ENCODE measurements at regions not wholly inside any gene's neighbourhood (a gene's known extent, or its start where the extent isn't known, plus 50 kb on each side); places are given as distances from the start of the nearest gene placed in this dataset.

DNA sequence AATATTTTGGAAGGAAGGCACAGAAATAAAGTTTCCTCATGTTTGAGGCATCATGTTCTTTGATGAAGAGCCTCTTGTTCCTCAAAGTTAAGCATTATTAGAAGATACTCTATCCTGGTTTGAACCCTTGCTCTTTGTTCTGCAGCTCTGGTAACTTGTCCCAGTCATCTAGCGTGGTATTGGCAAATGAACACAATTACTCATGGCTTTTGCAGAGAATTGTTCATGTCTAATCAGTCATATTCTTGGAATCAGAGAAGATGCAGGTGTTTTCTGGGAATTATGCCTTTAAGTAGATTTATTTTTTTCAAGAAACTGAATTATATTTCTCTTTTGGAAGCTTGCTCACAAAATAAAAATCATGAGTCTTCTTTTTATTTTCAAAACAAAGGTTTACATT is 52.9 kb upstream of the HPGDS start:
- no peak for DNase-seq
- in situ Hi-C loops (cut with MboI; ENCODE audit: low pct_unique_long_range_greater_than_20kb, low sequenced_read_pairs): no loop called here

DNA sequence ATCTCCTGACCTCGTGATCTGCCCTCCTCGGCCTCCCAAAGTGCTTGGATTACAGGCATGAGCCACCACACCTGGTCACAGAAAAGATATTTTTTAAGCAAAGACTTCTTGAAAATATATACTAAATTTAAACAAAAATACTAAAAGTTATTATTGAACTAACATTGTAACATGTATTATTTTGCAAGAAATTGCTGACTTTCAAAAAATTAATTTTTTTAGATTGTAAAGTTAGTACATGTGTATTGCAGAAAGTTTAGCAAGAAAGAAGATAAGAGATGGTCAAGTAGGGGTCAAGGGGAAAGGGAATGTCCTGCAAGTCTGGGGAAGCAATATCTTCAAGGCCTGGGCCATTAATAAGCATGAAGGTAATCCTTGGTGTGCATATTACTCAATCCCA is 54.3 kb upstream of the HPGDS start:
- in situ Hi-C loops (cut with MboI; ENCODE audit: low pct_unique_long_range_greater_than_20kb, low sequenced_read_pairs): no loop called here
- no peak for DNase-seq

DNA sequence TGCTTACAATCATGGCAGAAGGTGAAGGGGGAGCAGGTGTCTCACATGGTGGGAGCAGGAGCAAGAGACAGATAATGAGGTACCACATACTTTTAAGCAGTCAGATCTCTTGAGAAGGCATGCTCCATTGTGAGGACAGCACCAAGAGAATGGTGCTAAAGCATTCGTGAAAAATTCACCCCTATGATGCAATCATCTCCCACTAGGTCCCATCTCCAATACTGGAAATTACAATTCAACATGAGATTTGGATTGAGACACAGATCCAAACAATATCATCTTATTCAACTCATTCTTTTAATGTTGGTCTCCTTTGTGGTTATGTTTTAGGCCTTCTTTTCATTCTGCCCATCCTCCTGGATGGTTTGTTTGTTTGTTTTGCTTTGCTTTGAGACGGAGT is 54.1 kb upstream of the PDLIM5 start:
- in situ Hi-C loops (cut with MboI; ENCODE audit: low pct_unique_long_range_greater_than_20kb, low sequenced_read_pairs): no loop called here
- no peak for DNase-seq

DNA sequence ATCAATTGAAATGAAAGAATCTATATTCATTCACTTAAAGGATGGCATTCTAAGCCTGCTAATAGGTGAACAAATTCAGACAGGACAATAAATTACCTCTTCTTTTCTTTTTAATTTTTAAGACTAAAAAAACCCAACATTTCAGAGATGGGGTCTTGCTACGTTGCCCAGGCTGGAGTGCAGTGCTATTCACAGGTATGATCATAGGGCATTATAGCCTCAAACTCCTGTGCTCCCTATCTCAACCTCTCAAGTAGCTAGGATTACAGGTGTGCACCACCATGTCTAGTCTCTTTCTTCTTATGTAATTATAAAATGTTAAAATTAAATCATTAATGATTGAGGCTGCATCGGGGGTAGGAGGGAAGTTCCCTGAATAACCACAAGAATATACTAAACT is 52.5 kb upstream of the PDLIM5 start:
- in situ Hi-C loops (cut with MboI; ENCODE audit: low pct_unique_long_range_greater_than_20kb, low sequenced_read_pairs): no loop called here

GRCh38 chr4:94399721-94400120 is 52.0 kb upstream of the PDLIM5 start:
- in situ Hi-C loops (cut with MboI; ENCODE audit: low pct_unique_long_range_greater_than_20kb, low sequenced_read_pairs): loop anchor here (10.0 kb wide), 1 partner anchor 195 kb away; no protein-coding TSS in a partner anchor
- DNase-seq: no peak

More for the DNA sequence above, 52.5 kb upstream of the PDLIM5 start:
- DNase-seq: no peak

GRCh38 chr4:94400191-94400590 is 51.6 kb upstream of the PDLIM5 start:
- in situ Hi-C loops (cut with MboI; ENCODE audit: low pct_unique_long_range_greater_than_20kb, low sequenced_read_pairs): loop anchor here (10.0 kb wide), 1 partner anchor 195 kb away; no protein-coding TSS in a partner anchor
- DNase-seq: no peak

Data from KBM-7 (cell line).